H1 (cell line): ENCODE measurements at regions not wholly inside any gene's neighbourhood (a gene's known extent, or its start where the extent isn't known, plus 50 kb on each side); places are given as distances from the start of the nearest gene placed in this dataset.
A peak's percentile ranks its signal among the peaks of the same experiment; 100 is the strongest.

Experiments used
- CTCF ChIA-PET: fragments of 300-600 bp; sonication (Branson Sonifier 250); formaldehyde crosslinking; loops from one replicate; lab custom pipeline; 2021; ENCODE audit not compliant: partially characterized antibody; lab: Charles Lee
- POLR2A ChIA-PET: fragments of 300-600 bp; sonication (Branson Sonifier 250); formaldehyde crosslinking; loops from one replicate; lab custom pipeline; 2021; ENCODE audit warnings: inconsistent platforms; ENCODE audit not compliant: partially characterized antibody; lab: Charles Lee
- DNase-seq, 2 experiments: peaks; one replicate each; pipeline versions ENCODE4 v3.0.0 to v3.0.0-alpha.2; 2010 to 2022; ENCODE audit warnings: low spot score in 2 of 2, low read depth in 1 of 2, mixed read lengths in 1 of 2
- FAIRE-seq: peaks from 2 replicates; lab custom pipeline; 2011; peaks lifted over from hg19 to GRCh38; lab: Jason Lieb, UNC
- H2AFZ ChIP-seq: 2 replicates; pipeline ENCODE4 v1.8.1; 2012; ENCODE audit warnings: low read length, inconsistent platforms
- H2AK5ac ChIP-seq: 2 replicates; pipeline ENCODE4 v1.6.1; 2013; ENCODE audit warnings: low read depth, low read length
- H2BK120ac ChIP-seq: replicated peaks from 2 replicates; pipeline ENCODE3; 2013; ENCODE audit warnings: low read depth, low read length, inconsistent platforms
- H2BK12ac ChIP-seq: 2 replicates; pipeline ENCODE4 v1.6.1; 2013; ENCODE audit warnings: low read depth, low read length
- H2BK15ac ChIP-seq: 2 replicates; pipeline ENCODE4 v1.6.1; 2013; ENCODE audit warnings: low read length
- H2BK20ac ChIP-seq: 2 replicates; pipeline ENCODE4 v1.6.1; 2013; ENCODE audit warnings: low read length
- H2BK5ac ChIP-seq: 2 replicates; pipeline ENCODE4 v1.6.1; 2013; ENCODE audit warnings: low read depth, low read length
- H3K14ac ChIP-seq: 2 replicates; pipeline ENCODE4 v1.6.1; 2013; ENCODE audit warnings: inconsistent platforms; ENCODE audit not compliant: insufficient read length
- H3K18ac ChIP-seq: 2 replicates; pipeline ENCODE4 v1.6.1; 2013; ENCODE audit warnings: low read length; ENCODE audit errors: extremely low read depth
- H3K23ac ChIP-seq: 2 replicates; pipeline ENCODE4 v1.6.1; 2013; ENCODE audit warnings: inconsistent platforms; ENCODE audit not compliant: insufficient read length
- H3K23me2 ChIP-seq: 2 replicates; pipeline ENCODE4 v1.6.1; 2013; ENCODE audit warnings: low read depth, low read length
- H3K27ac ChIP-seq: 2 replicates; pipeline ENCODE4 v1.6.1; 2011; ENCODE audit warnings: low read depth, low read length, inconsistent platforms
- H3K27me3 ChIP-seq, 4 experiments: replicated peaks in 1 of 4; 1 replicate in 1 of 4; 2 replicates in 3 of 4; pipeline versions ENCODE4 v1.6.1 to v1.8.1; 2011 to 2013; ENCODE audit warnings: low read length in 3 of 4, mild to moderate bottlenecking in 3 of 4, inconsistent platforms in 2 of 4, mixed read lengths in 2 of 4, moderate library complexity in 1 of 4; ENCODE audit not compliant: control insufficient read depth in 3 of 4, insufficient read depth in 3 of 4; ENCODE audit errors: extremely low read depth in 1 of 4
- H3K36me3 ChIP-seq, 4 experiments: 2 replicates each; pipeline versions ENCODE4 v1.6.1 to v1.8.1; 2011 to 2013; ENCODE audit warnings: mild to moderate bottlenecking in 4 of 4, low read length in 3 of 4, moderate library complexity in 2 of 4, control low read depth in 1 of 4, inconsistent platforms in 1 of 4; ENCODE audit not compliant: insufficient read depth in 4 of 4, control insufficient read depth in 2 of 4
- H3K4ac ChIP-seq: replicated peaks from 2 replicates; pipeline ENCODE3; 2013; ENCODE audit warnings: low read length, low read depth, mixed read lengths, inconsistent platforms; ENCODE audit not compliant: insufficient read length
- H3K4me1 ChIP-seq, 4 experiments: replicated peaks in 1 of 4; 1 replicate in 1 of 4; 2 replicates in 3 of 4; pipeline versions ENCODE4 v1.6.1 to v1.8.1; 2011 to 2013; ENCODE audit warnings: low read length in 3 of 4, inconsistent platforms in 2 of 4, mixed read lengths in 1 of 4; ENCODE audit not compliant: insufficient read depth in 4 of 4, control insufficient read depth in 3 of 4
- H3K4me2 ChIP-seq, 2 experiments: 2 replicates each; pipeline versions ENCODE4 v1.6.1 to v1.8.1; 2011 to 2013; ENCODE audit warnings: low read depth in 2 of 2, low read length in 2 of 2, control low read depth in 1 of 2, inconsistent platforms in 1 of 2, mild to moderate bottlenecking in 1 of 2; ENCODE audit not compliant: insufficient read depth in 1 of 2
- H3K4me3 ChIP-seq, 4 experiments: fragments of 200-600, 300-600 bp in 1 of 4; sonication (generic), shearing (Covaris generic), sonication (Bioruptor Twin) in 1 of 4; 2 replicates each; pipeline versions ENCODE4 v1.5.1 to v1.8.1; 2011 to 2016; ENCODE audit warnings: low read length in 4 of 4, low read depth in 3 of 4, control low read depth in 2 of 4, inconsistent platforms in 2 of 4, mild to moderate bottlenecking in 2 of 4, mixed read lengths in 1 of 4, moderate library complexity in 1 of 4; ENCODE audit not compliant: insufficient read depth in 2 of 4; ENCODE audit errors: extremely low read depth in 1 of 4
- H3K56ac ChIP-seq: replicated peaks from 2 replicates; pipeline ENCODE3; 2013; ENCODE audit warnings: low read depth, mild to moderate bottlenecking, mixed read lengths, low read length, inconsistent platforms; ENCODE audit not compliant: insufficient read length
- H3K79me1 ChIP-seq: 2 replicates; pipeline ENCODE4 v1.6.1; 2013; ENCODE audit warnings: low read depth, low read length, control low read depth
- H3K79me2 ChIP-seq, 2 experiments: 2 replicates each; pipeline versions ENCODE4 v1.6.1 to v1.8.1; 2012 to 2013; ENCODE audit warnings: low read length in 2 of 2, mild to moderate bottlenecking in 2 of 2, inconsistent platforms in 1 of 2; ENCODE audit not compliant: insufficient read depth in 2 of 2, control insufficient read depth in 1 of 2
- H3K9ac ChIP-seq, 4 experiments: replicated peaks in 1 of 4; 1 replicate in 1 of 4; 2 replicates in 3 of 4; pipeline versions ENCODE4 v1.6.1 to v1.8.1; 2011 to 2013; ENCODE audit warnings: low read depth in 3 of 4, low read length in 3 of 4, control low read depth in 2 of 4, mild to moderate bottlenecking in 2 of 4, moderate library complexity in 2 of 4, inconsistent platforms in 1 of 4; ENCODE audit errors: extremely low read depth in 1 of 4
- H3K9me3 ChIP-seq, 2 experiments: 2 replicates each; pipeline versions ENCODE4 v1.6.1 to v1.8.1; 2012 to 2013; ENCODE audit warnings: mild to moderate bottlenecking in 2 of 2, moderate library complexity in 2 of 2, control low read depth in 1 of 2, inconsistent platforms in 1 of 2, low read depth in 1 of 2, low read length in 1 of 2, mixed read lengths in 1 of 2; ENCODE audit not compliant: insufficient read depth in 2 of 2
- H4K20me1 ChIP-seq, 2 experiments: replicated peaks in 1 of 2; 2 replicates each; pipeline versions ENCODE3 to v1.8.1; 2011 to 2013; ENCODE audit warnings: inconsistent platforms in 2 of 2, low read length in 2 of 2, mild to moderate bottlenecking in 1 of 2; ENCODE audit not compliant: insufficient read depth in 2 of 2, control insufficient read depth in 1 of 2
- H4K5ac ChIP-seq: 2 replicates; pipeline ENCODE4 v1.6.1; 2013; ENCODE audit warnings: low read length, low read depth, mixed read lengths, inconsistent platforms; ENCODE audit not compliant: insufficient read length
- H4K8ac ChIP-seq: 2 replicates; pipeline ENCODE4 v1.8.0; 2013; ENCODE audit warnings: mild to moderate bottlenecking, moderate library complexity, low read length, inconsistent platforms; ENCODE audit not compliant: insufficient read depth; ENCODE audit errors: extremely low read depth
- H4K91ac ChIP-seq: replicated peaks from 2 replicates; pipeline ENCODE3; 2013; ENCODE audit warnings: low read length, mixed read lengths, inconsistent platforms; ENCODE audit not compliant: insufficient read length
- GTF2F1 ChIP-seq: IDR thresholded peaks from 2 replicates; pipeline ENCODE4 v1.6.1; 2012; ENCODE audit warnings: low read depth, low read length, improper control_type of control experiment, borderline replicate concordance
- WGBS, 2 experiments: shearing (Covaris generic) in 1 of 2; methylation state at CpG; one replicate each; pipeline versions ENCODE4 v1.1.6 to v1.1.7; 2013 to 2015; ENCODE audit warnings: low lambda C conversion rate in 2 of 2, mixed read lengths in 2 of 2, inconsistent platforms in 1 of 2, low coverage in 1 of 2, missing lambda C conversion rate in 1 of 2; ENCODE audit not compliant: insufficient replicate concordance in 2 of 2, insufficient coverage in 1 of 2, insufficient read length in 1 of 2; ENCODE audit errors: extremely low coverage in 1 of 2, missing lambda C conversion rate in 1 of 2; 5-methylcytosine and 5-hydroxymethylcytosine counted together

- no peak overlapping the region for H2AFZ ChIP-seq
- H3K4ac ChIP-seq: no peak overlapping the region
- H3K4me1 ChIP-seq: peaks cover 4 to 10% (median 5%) of the 10 kb centered on the region in 4 experiments
- 0 out of 2 replicates have a peak overlapping the region, but pooled peaks have one; percentile 4 for H2BK12ac ChIP-seq
- no peak overlapping the region for H2BK15ac ChIP-seq
- no peak overlapping the region for H3K4me3 ChIP-seq
- WGBS, 2 experiments: 95% methylated on average over 9 of the region's 9 CpGs; no CpG with 5 or more reads in 1 of the 2 experiments
- H4K91ac ChIP-seq: no peak overlapping the region
- H4K20me1 ChIP-seq: no peaks in the 10 kb centered on the region
- no peaks in the 10 kb centered on the region for H3K79me1 ChIP-seq
- H3K4me2 ChIP-seq: no peak overlapping the region
- no peak overlapping the region for H3K56ac ChIP-seq
- TF ChIP-seq GTF2F1: no peak
- POLR2A ChIA-PET: no interaction called here
- peaks cover 5% of the 10 kb centered on the region in 2 experiments; a peak in 3 of 4 replicates for H3K9me3 ChIP-seq
- H3K36me3 ChIP-seq: no peaks in the 10 kb centered on the region
- CTCF ChIA-PET: interaction anchor here (1.1 to 3.3 kb wide), 5 partner anchors 9 to 75 kb away, joined by 3 to 16 read pairs (median 10); no protein-coding TSS in a partner anchor
- H2AK5ac ChIP-seq: no peak overlapping the region
- H3K23ac ChIP-seq: no peak overlapping the region
- no peaks in the 10 kb centered on the region for H3K79me2 ChIP-seq
- no peak overlapping the region for H3K18ac ChIP-seq
- no peak overlapping the region for H3K9ac ChIP-seq
- H4K5ac ChIP-seq: no peak overlapping the region
- DNase-seq (no peak), FAIRE-seq (no peak)
- no peak overlapping the region for H3K27ac ChIP-seq
- H2BK120ac ChIP-seq: no peak overlapping the region
- no peak overlapping the region for H2BK5ac ChIP-seq
- no peaks in the 10 kb centered on the region for H3K23me2 ChIP-seq
- H2BK20ac ChIP-seq: no peak overlapping the region
- H3K14ac ChIP-seq: no peak overlapping the region
- no peaks in the 10 kb centered on the region for H3K27me3 ChIP-seq
- H4K8ac ChIP-seq: no peak overlapping the region
These were observed 98.8 kb upstream of the PFKP start for GRCh38 chr10:2968401-2969058.
